DMS79 (cell line): ENCODE measurements at regions not wholly inside any gene's neighbourhood (a gene's known extent, or its start where the extent isn't known, plus 50 kb on each side); places are given as distances from the start of the nearest gene placed in this dataset.

Experiments
- DNase-seq: peaks from one replicate; lab custom pipeline; 2025; lab: John Stamatoyannopoulos, UW

DNA sequence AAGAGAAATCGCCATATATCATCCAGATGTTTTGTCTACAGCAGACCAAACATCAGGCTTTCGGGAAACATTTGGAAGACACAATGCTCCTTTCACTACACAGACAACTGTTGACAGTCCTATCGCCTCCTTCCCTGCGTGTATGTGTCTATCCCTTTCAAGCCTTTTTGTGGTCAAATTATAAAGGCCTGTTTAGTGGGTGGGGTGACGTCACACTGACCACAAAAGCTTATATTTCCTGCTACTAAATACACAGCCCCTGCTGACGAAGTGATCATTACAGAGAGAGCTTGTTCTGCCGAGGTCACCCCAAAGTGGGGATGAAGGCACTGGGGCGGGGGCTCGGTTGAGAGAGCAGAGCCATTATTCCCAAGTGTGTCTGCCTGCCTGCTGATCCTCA is 302.7 kb upstream of the TNP1 start:
- DNase-seq, result peak; percentile 14

DNA sequence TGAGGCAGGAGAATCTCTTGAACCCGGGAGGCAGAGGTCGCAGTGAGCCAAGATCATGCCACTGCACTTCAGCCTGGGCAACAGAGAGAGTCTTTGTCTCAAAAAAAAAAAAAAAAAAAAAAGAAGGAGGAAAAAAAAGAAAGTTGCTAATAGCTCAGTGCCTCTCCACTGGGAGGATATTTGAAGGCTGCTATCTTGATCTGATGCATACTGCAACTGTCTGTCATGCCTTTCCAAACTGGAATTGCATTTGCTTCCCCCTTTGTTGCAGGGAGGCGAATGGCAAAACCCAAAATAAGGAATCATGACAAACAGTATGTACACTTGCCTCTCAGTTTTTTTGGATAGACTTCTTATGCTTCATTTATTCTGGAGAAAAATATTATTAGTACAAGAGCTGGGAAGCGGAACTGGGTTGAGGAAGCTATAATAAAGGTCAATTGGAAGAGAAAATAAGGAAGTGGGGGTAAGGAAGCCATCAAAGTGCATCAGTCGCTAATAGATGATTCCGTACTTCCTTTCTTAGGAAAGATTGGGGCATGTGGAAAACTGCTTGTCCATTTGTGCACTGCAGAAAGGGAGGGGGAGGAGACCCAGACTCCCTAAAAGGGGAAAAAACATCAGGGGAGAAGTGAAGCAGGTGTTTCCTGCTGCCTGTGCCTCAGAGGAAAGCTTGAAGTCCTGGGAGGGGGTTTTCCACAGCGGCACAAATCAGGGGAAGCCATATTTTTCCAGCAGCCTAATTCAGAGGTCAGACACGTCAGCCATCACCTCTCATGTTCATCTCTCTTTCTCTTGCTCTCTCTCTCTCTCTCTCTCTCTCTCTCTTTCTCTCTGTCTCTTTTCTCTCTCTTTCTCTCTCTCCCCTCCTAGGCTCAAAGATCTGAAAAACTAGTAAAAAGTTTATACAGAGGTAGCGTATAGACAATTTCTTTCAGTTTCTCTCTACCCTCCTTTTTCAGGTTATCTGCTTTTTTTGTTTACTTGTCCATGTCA is 301.4 kb upstream of the TNP1 start:
- DNase-seq, result no peak

- DNase-seq, result no peak
Measured at GRCh38 chr2:217160103-217160743, 300.4 kb upstream of the TNP1 start.

DNA sequence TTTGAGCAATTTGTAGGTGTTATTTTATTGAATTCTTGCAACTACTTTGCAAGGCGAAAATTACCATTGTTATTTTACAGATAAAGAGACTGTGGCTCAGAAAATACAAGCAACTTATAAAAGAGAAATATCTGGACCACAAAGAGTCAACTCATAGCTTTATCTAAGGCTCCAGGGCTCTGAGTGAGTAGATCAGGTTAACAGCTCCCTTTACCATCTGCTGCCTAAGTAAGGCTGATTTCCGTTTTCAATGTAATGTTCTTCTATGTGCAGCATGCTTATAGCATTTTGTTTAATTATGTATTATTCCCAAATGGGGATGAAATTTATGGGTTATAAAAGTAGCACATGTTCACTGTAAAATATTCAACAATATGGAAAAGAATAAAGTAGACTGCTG is 299.1 kb upstream of the TNP1 start:
- DNase-seq, result no peak

GRCh38 chr2:217157581-217157980 is 297.7 kb upstream of the TNP1 start:
- no peak for DNase-seq

DNA sequence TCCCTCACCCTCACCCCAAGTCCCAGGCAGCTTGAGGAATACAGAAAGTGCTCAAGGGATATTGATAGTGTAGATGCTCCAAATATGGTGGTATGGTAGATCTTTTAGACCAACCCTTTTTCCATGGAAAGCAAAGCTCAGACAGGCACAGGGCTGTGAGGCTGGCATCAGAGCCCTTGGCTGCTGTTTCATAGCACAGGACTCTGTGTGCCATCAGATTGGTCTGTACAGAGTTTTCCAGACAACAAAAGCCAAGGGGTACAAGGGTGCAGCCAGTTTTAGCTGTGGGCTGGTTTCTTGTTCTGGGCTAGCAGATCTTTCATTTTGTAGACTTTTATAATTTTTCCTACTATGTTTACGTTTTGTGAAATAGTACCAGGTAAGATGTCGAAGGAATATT is 296.9 kb upstream of the TNP1 start:
- DNase-seq, result no peak

- DNase-seq, result no peak
Measured at GRCh38 chr2:217154923-217155322, 295.1 kb upstream of the TNP1 start.

DNA sequence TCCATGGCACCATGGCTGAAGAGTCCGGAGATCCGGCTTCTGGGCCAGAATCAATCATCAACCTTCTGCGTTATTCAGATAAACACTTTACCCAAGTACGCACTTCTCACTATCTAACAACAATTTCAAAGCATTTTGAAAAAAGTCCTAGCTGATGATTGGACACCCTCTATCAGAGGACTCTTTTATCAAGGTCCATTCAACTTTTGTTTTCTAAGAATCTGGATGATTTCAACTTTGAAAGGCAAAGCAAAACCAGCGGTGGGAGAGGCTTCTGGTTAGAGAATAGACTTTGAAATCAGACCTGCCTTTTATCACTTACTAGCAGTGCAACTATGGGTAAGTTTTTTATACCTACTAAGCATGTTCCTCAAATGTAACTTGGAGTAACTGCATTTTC is 293.6 kb upstream of the TNP1 start:
- no peak for DNase-seq

DNA sequence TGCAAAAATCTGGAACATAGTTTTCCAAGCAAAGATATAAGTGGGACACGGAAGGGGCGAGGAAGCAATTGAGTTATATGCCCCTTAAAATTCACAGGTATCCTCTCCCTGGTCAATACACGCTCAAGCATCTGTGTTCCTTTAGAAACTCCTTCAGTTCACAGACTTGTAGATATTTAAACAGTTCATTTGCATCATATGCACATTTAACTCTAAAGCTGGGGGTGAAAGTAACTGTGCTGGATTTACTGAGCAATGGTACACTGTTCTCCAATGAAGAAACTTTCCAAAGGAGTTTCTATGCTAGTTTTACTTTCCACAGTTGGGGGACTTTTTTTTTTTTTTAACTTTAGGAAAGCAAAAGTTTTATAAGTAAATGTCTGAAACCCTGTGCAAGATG is 293.0 kb upstream of the TNP1 start:
- no peak for DNase-seq

- no peak for DNase-seq
Measured at GRCh38 chr2:217151509-217152206, 291.8 kb upstream of the TNP1 start.

- no peak for DNase-seq
Measured at GRCh38 chr2:217150236-217150635, 290.4 kb upstream of the TNP1 start.

DNA sequence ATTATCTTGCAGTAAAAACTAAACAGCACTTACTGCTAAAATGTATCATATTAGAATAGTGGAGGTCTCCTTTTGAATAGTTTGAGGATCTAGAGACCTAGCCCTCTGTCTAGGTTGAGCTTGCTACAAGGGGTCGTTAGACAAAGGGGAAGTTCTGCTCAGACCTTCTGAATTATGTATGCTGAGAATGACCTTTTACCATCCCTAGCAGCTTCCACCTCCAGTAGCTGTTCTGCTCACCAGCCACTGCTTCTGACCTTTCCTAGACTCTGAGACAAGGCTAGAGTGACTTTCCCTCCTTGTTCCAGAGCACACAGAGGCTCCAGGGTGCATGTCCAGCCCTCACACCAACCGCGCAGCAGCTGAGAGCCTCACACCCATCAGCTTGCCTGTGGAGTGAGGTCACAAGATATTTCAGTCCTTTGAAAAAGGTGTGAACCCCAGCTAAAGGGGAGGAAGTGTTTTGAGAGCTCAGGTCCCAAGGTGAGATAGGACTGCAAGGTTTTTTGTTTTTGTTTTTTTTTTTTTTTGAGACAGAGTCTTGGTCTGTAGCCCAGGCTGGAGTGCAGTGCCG is 289.3 kb upstream of the TNP1 start:
- DNase-seq, result no peak

DNA sequence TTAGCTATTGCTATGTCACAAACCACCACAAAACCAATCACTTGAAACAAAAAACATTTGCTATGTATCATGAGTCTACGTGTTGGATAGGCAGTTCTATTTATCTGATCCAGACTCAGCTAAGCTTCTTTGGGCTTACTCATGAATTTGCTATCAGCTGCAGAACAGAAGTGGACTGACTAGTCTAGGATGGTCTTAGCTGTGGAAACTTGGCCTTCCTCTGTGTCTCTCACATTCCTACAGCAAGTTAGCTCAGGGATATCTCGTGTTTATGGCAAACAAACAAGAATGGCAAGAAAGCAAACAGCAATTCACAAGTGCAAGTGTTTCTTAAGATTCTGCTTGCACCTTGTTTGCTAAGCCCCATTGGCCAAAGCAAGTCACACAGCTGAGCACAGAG is 288.0 kb upstream of the TNP1 start:
- DNase-seq, result no peak

DNA sequence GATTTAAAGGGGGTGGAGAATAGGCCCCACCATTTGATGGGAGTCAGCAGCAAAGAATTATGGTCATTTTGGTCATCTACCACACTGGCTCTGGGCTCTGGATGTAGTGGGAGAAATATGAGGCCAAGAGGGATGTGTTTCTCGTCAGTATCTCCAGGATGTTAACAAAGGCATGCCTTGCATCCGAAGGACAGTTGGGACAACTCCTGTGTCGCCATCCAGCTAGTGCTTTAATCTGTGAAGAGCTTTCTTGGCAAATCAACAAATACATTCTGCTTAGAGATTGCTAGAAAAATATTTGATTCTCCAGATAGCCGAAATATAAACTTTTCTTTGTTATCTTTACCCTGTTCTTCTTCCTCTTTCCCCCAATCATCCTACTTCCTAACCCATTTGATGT is 287.1 kb upstream of the TNP1 start:
- DNase-seq, result no peak

DNA sequence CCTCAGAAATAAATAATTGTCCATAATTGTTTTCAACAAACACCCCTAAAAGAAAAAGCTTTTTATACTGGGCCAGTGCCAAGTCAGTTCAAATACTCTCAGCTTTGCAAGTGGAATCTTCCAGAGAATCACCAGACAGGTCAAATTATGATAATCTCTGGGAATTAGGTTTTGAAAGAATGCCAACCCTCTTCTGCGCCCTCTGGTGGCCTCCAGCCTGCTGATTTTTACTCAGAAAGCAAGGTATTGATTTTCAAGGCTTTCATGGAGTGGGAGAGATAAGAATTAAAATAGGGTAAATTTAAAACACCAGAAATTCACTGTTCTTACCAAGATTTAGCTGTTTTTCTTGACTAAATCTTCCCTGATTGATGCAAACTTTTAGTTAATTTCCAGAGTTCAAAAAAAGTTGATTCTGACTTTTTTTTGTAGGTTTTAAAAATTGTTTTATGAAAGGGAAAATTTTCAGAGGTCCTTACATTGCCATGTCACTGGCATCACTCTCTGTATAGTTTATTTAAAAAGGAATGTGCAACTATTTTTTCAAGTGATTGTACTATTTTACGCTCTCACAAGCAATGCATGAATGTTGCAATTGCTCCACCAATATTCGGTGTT is 282.9 kb upstream of the TNP1 start:
- no peak for DNase-seq

GRCh38 chr2:217138284-217138683 is 278.4 kb upstream of the TNP1 start:
- DNase-seq, result no peak

GRCh38 chr2:217127744-217128143 is 267.9 kb upstream of the TNP1 start:
- no peak for DNase-seq

GRCh38 chr2:217125014-217125413 is 265.1 kb upstream of the TNP1 start:
- DNase-seq, result no peak

- no peak for DNase-seq
Measured at GRCh38 chr2:217124050-217124449, 264.2 kb upstream of the TNP1 start.

GRCh38 chr2:217121565-217121964 is 261.7 kb upstream of the TNP1 start:
- no peak for DNase-seq

DNA sequence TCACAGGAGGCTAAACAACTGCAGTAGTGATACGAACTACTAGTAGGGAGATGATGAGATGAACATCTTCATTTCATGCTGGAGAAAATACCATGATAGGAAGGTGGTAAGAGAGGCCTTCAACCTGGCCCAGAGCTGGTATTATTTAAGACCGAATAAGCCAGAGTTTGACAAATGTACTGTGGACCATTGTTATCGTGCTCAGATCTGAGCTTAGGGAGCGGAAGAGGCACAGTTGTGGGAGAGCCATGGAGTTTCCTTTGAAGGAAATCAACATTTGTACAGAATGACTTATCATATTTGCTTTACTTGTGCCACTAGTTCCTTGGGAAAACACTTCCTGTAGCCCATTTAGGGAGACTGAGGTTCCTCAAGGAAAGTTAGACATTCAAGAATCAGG is 260.6 kb upstream of the TNP1 start:
- no peak for DNase-seq
